Esophagus squamous epithelium (tissue), 5 donors: ENCODE measurements at regions not wholly inside any gene's neighbourhood (a gene's known extent, or its start where the extent isn't known, plus 50 kb on each side); places are given as distances from the start of the nearest gene placed in this dataset.

Experiments used
- DNase-seq: peaks from one replicate; lab custom pipeline; 2025; lab: John Stamatoyannopoulos, UW
- H3K27ac ChIP-seq, 4 donors: fragments of 200-600 bp; sonication (generic); one replicate each; pipeline ENCODE4 v1.5.1; 2016 to 2019; ENCODE audit warnings: mild to moderate bottlenecking in 1 of 4
- H3K27me3 ChIP-seq, 4 donors: fragments of 200-600 bp; sonication (generic); 1 replicate in 3 of 4; 2 replicates in 1 of 4; pipeline versions ENCODE4 v1.5.1 to v1.6.0; 2017 to 2021; ENCODE audit warnings: antibody characterized with exemption in 1 of 4
- H3K36me3 ChIP-seq, 3 donors: fragments of 200-600 bp; sonication (generic); one replicate each; pipeline ENCODE4 v1.5.1; 2016 to 2019
- H3K4me1 ChIP-seq, 3 donors: fragments of 200-600 bp; sonication (generic); one replicate each; pipeline ENCODE4 v1.5.1; 2017 to 2019
- H3K4me3 ChIP-seq, 4 donors: fragments of 200-600 bp; sonication (generic); 1 replicate in 3 of 4; 2 replicates in 1 of 4; pipeline ENCODE4 v1.5.1; 2016 to 2019; ENCODE audit warnings: mild to moderate bottlenecking in 2 of 4, moderate library complexity in 1 of 4
- H3K9me3 ChIP-seq, 3 donors: fragments of 200-600 bp; sonication (generic); one replicate each; pipeline ENCODE4 v1.5.1; 2016 to 2019
- CTCF ChIP-seq, 6 experiments: fragments of 450-650 bp in 4 of 6; fragments of 200-600 bp in 2 of 6; sonication (generic) in 2 of 6; IDR thresholded peaks; one replicate each; pipeline ENCODE4 v1.5.1; 2016 to 2019; ENCODE audit warnings: antibody characterized with exemption in 6 of 6, mild to moderate bottlenecking in 4 of 6, moderate library complexity in 4 of 6
- POLR2A ChIP-seq, 4 donors: fragments of 450-650 bp; IDR thresholded peaks; one replicate each; pipeline ENCODE4 v1.6.1; 2017; ENCODE audit warnings: antibody characterized with exemption in 4 of 4, mild to moderate bottlenecking in 4 of 4, moderate library complexity in 3 of 4
- WGBS, 2 donors: methylation state at CpG; one replicate each; pipeline ENCODE4 v1.1.5; 2018; 5-methylcytosine and 5-hydroxymethylcytosine counted together
- intact Hi-C: fragments of 100-400 bp; cut with DNase I; formaldehyde crosslinking; loops from one replicate; pipeline ENCODE4 v1.15.0; 2022
- donor health status: DM: yes; HTN: yes; CAD: no.

DNA sequence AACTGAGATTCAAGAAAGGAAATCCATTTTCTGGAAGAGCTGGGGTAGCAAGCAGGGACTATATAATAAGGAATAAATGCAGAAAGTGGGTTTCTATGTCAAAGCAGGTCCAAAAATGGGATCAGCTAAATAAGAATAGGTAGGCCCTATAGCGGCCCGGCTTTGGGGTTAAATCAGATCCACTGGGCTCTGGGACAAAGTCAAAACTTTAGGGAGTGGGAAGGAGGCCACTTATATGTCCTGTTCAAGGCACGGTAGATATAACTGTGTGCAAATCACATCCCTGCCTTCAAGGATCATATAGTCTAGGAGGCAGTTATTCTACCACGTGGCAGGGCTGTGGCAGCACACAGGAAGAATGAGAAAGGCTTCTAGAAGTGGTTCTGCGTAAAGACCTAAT, 191.4 kb upstream of the CDYL start:
- WGBS, 2 donors: 90 to 92% methylated on average over 5 of the region's 5 CpGs

GRCh38 chr6:4582506-4583417, 193.4 kb upstream of the CDYL start:
- intact Hi-C loops: no loop called here
- TF ChIP-seq CTCF (IDR thresholded peaks at IDR 0.05): no peak
- TF ChIP-seq POLR2A (IDR thresholded peaks at IDR 0.05): no peak
- peak overlapping the region; percentile 3 to 72 (median 55) for H3K27ac ChIP-seq
- peaks cover under 1 to 34% (median 5%) of the 10 kb centered on the region in 3 donors for H3K4me1 ChIP-seq
- H3K27me3 ChIP-seq: no peaks in the 10 kb centered on the region
- H3K4me3 ChIP-seq: no peak overlapping the region
- WGBS, 2 donors: 76 to 84% methylated on average over 8 of the region's 8 CpGs
- no peaks in the 10 kb centered on the region for H3K9me3 ChIP-seq
- DNase-seq: no peak
- no peaks in the 10 kb centered on the region for H3K36me3 ChIP-seq

More for the DNA sequence above, 191.4 kb upstream of the CDYL start:
- Histone ChIP-seq H3K36me3 (no peaks in the 10 kb centered on the region), H3K27ac (no peak overlapping the region), H3K27me3 (no peaks in the 10 kb centered on the region), H3K9me3 (no peaks in the 10 kb centered on the region), H3K4me3 (no peak overlapping the region), H3K4me1 (peaks cover 0 to 30% (median 5%) of the 10 kb centered on the region in 3 donors)
- DNase-seq: no peak
- TF ChIP-seq POLR2A (IDR thresholded peaks at IDR 0.05) (no peak), CTCF (IDR thresholded peaks at IDR 0.05) (no peak)
- intact Hi-C loops: no loop called here

GRCh38 chr6:4581468-4582385, 194.5 kb upstream of the CDYL start:
- H3K27ac ChIP-seq: peak overlapping the region in 3 of 4 donors; percentile 52 to 69 (median 62)
- WGBS, 2 donors: 69% methylated on average over 6 of the region's 6 CpGs
- DNase-seq: no peak
- TF ChIP-seq POLR2A (IDR thresholded peaks at IDR 0.05) (no peak), CTCF (IDR thresholded peaks at IDR 0.05) (no peak)
- H3K4me3 ChIP-seq: no peak overlapping the region
- H3K27me3 ChIP-seq: no peaks in the 10 kb centered on the region
- intact Hi-C loops: no loop called here
- H3K4me1 ChIP-seq: peaks cover 5 to 36% (median 6%) of the 10 kb centered on the region in 3 donors
- H3K36me3 ChIP-seq: no peaks in the 10 kb centered on the region
- H3K9me3 ChIP-seq: no peaks in the 10 kb centered on the region

DNA sequence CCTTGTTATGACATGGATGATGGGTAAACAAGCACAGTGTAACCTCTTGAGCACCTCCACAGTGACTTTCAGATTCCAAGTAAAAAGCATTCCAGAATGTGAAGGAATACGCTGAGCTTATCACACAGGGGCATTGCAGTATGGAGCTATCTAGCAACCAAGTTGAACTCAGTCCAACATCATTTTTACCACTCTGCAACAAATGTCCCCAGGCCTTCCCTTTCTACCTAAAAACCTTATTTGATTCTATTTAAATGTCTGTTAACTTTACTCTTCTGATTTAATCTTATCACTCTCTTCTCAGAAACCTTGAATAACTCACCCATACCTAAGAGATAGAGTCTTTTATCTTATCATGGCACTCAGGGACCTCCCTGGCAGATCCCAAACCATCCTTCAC, 195.8 kb upstream of the CDYL start:
- intact Hi-C loops: no loop called here
- no peak for TF ChIP-seq CTCF (IDR thresholded peaks at IDR 0.05)
- TF ChIP-seq POLR2A (IDR thresholded peaks at IDR 0.05): no peak
- no peak overlapping the region for H3K4me3 ChIP-seq
- no peak for DNase-seq
- H3K4me1 ChIP-seq: peaks cover 5 to 31% (median 6%) of the 10 kb centered on the region in 3 donors
- H3K36me3 ChIP-seq: no peaks in the 10 kb centered on the region
- 74 to 87% methylated on average over 1 of the region's 1 CpG for WGBS, 2 donors
- H3K9me3 ChIP-seq: no peaks in the 10 kb centered on the region
- H3K27me3 ChIP-seq: no peaks in the 10 kb centered on the region
- H3K27ac ChIP-seq: no peak overlapping the region
